ENCODE measurements at regions not wholly inside any gene's neighbourhood (a gene's known extent, or its start where the extent isn't known, plus 50 kb on each side); places are given as distances from the start of the nearest gene placed in this dataset.

DNA sequence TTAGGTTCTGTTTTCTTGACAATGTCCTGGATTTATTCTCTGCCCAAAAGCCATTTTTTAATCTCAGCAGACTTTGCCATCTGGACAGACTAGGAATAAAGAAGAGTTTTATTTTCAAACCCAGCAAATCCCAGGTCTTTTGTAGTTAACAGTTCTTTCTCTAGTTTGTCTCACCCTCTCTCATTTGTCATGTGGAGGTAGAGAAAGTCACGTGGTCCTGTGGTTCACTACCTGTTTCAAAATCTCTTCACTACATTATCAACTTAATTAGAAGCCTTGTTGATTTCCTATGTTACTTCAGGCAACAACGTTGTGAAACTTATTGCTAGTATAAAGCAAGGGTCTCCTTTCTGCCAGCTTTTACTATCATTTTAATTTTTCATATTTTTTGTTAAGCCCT is 1222.6 kb downstream of the EFNB2 start:
- TF ChIP-seq EZH2 (IDR thresholded peaks at IDR 0.05), result no peak
- TF ChIP-seq POLR2AphosphoS5 (IDR thresholded peaks at IDR 0.05; ENCODE audit: borderline replicate concordance, low read depth, low read length), result no peak
- no peak for TF ChIP-seq FOXP2 (optimal IDR thresholded peaks at IDR 0.05; ENCODE audit: control extremely low read depth, extremely low read length, insufficient read depth)

Measured in SK-N-MC (cell line).